Large intestine (tissue), 3 donors: ENCODE measurements at regions not wholly inside any gene's neighbourhood (a gene's known extent, or its start where the extent isn't known, plus 50 kb on each side); places are given as distances from the start of the nearest gene placed in this dataset.

Experiments
- DNase-seq, 2 donors: peaks; one replicate each; pipeline versions ENCODE4 v3.0.0 to v3.0.0-alpha.2; 2013
- H3K27ac ChIP-seq: one replicate; pipeline ENCODE4 v1.5.1; 2013; ENCODE audit warnings: low read length
- H3K27me3 ChIP-seq: 2 replicates; pipeline ENCODE4 v1.6.1; 2013; ENCODE audit warnings: low read length; ENCODE audit not compliant: control insufficient read depth, insufficient read depth
- H3K36me3 ChIP-seq: 2 replicates; pipeline ENCODE4 v1.6.1; 2013; ENCODE audit warnings: low read length; ENCODE audit not compliant: control insufficient read depth, insufficient read depth
- H3K4me1 ChIP-seq: one replicate; pipeline ENCODE4 v1.6.1; 2013; ENCODE audit warnings: low read length; ENCODE audit not compliant: control insufficient read depth, insufficient read depth
- H3K4me3 ChIP-seq: one replicate; pipeline ENCODE4 v1.5.1; 2013; ENCODE audit warnings: low read length
- H3K9me3 ChIP-seq: one replicate; pipeline ENCODE4 v1.6.1; 2013; ENCODE audit warnings: mild to moderate bottlenecking, low read depth, low read length, moderate library complexity; ENCODE audit not compliant: control insufficient read depth
- WGBS: methylation state at CpG from one replicate; pipeline ENCODE4 v1.1.5; 2013; ENCODE audit warnings: low lambda C conversion rate; ENCODE audit not compliant: insufficient coverage; 5-methylcytosine and 5-hydroxymethylcytosine counted together

DNA sequence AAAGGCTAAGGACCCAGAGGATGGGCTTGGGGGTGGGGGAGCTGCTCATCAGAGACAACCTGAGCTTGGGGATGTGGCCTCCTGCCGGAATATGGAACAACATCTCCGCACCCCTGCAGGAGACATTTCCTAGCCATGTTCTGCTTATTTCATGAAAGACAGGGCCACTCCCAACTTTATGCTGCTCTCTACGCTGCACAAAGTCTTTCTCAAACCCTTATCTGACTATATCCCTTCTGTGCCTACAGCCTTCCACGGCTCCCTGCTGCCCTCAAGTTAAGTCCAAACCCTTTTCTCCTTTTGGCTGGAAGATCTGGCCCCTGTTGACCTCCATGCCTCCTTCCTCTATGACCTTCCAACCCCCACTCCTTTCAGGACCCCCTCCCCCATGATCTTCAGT, 562.0 kb downstream of the MN1 start:
- H3K4me1 ChIP-seq: peaks cover 37% of the 10 kb centered on the region
- no peak overlapping the region for H3K4me3 ChIP-seq
- H3K9me3 ChIP-seq: no peaks in the 10 kb centered on the region
- H3K27ac ChIP-seq: no peak overlapping the region
- peak in 1 of 2 donors; percentile 32 for DNase-seq
- H3K36me3 ChIP-seq: no peaks in the 10 kb centered on the region
- H3K27me3 ChIP-seq: no peaks in the 10 kb centered on the region
- no CpG with 5 or more reads among the region's 4 CpGs for WGBS

DNA sequence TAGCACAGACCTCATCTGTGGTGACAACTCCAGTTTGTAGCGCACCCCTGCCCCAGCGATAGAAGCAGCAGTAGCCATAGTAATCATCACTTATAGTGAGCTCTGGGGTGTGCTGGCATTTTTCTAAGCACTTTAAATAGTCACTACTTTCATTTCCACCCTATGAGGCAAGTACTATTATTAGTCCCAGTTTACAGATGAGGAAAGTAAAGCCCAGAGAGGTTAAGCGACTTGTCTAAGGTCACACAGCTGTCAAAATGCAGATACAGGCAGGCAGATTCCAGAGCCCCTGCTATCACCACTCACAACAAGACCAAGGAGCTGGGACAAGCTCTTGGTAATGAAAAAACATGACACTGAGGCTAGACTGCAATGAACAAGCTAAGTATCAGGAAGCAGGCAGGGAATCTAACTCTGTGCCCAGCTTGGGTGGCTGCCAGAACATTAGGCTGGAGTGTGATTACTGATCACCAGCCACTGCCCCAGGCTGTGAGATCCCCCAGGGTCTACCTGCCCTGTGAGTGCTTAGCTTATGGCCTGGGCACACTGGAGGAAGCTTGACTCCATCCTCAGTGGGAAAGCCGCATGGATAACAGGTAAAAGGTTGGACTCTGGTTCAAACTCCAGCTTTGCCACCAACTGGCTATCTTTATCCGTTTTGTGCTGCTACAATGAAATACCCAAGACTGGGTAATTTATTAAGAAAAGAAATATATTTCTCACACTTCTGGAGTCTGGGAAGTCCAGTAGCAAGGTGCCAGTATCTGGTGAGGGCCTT, 561.1 kb downstream of the MN1 start:
- Histone ChIP-seq H3K9me3 (no peaks in the 10 kb centered on the region), H3K27ac (no peak overlapping the region), H3K27me3 (no peaks in the 10 kb centered on the region), H3K4me1 (peaks cover 37% of the 10 kb centered on the region), H3K4me3 (no peak overlapping the region), H3K36me3 (no peaks in the 10 kb centered on the region)
- WGBS: no CpG with 5 or more reads among the region's 5 CpGs
- DNase-seq: peak; percentile 67 to 84

- Histone ChIP-seq H3K27me3 (no peaks in the 10 kb centered on the region), H3K4me1 (peaks cover 37% of the 10 kb centered on the region), H3K36me3 (no peaks in the 10 kb centered on the region), H3K9me3 (no peaks in the 10 kb centered on the region), H3K4me3 (no peak overlapping the region), H3K27ac (peak overlapping the region; percentile 19)
- no CpG with 5 or more reads among the region's 8 CpGs for WGBS
- peak; percentile 33 to 59 for DNase-seq
Observed at GRCh38 chr22:27241430-27242321, 559.9 kb downstream of the MN1 start.

DNA sequence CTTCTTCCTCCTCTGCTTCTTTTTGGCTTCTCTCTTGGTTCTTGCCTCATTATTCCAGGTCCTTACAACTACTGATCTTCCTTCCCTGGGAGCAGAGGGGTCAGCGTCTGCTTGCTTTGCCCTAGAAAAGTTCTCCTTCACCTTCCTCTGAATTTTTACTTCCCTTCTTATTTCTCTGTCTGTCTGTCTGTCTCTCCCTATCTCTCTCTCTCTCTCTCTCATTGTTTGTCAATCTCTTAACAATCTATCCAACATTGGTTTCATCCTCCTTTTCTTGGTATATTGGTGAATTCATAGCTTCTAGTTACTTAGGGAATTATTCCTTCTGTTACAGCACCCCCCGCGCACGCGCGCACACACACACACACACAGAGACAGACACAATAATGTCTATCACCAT, 559.1 kb downstream of the MN1 start:
- no peak for DNase-seq
- peak overlapping the region; percentile 19 for H3K27ac ChIP-seq
- no peaks in the 10 kb centered on the region for H3K9me3 ChIP-seq
- H3K27me3 ChIP-seq: no peaks in the 10 kb centered on the region
- no peak overlapping the region for H3K4me3 ChIP-seq
- WGBS: 78% methylated on average over 1 of the region's 6 CpGs
- H3K4me1 ChIP-seq: peaks cover 37% of the 10 kb centered on the region
- H3K36me3 ChIP-seq: no peaks in the 10 kb centered on the region

DNA sequence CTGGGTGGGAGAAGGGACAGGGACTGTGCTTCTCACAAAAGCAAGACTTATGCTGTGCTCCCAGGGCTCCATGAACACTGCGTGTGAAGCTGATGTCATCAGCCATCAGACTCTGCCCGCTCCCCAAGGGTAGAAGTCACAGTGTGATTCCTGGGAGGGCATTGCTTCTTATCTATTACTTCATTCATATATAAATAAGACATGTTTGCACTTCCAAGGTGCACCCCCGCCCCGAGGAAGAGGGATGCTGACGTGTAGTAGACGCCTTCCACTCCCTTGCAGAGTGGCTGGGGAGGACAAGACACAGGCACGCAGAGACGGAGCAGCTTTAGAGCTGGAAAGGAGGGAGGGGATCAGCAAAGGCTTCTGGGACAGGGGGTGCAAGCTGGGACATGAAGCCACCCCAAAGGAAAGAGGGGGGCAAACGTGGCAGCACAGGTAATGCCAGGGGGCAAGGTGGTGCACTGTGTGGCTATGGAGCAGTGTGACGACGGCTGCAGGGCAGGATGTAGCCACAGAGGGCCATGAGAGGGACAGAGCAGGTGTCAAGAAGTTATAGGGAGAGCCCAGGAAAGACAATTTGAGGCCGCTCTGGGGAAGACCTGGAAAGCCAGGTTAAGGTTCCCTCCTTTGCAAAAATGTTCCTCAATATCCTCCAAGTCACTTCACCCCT, 558.5 kb downstream of the MN1 start:
- no peak overlapping the region for H3K4me3 ChIP-seq
- peak overlapping the region; percentile 41 for H3K27ac ChIP-seq
- H3K36me3 ChIP-seq: no peaks in the 10 kb centered on the region
- no peaks in the 10 kb centered on the region for H3K27me3 ChIP-seq
- peaks cover 37% of the 10 kb centered on the region for H3K4me1 ChIP-seq
- no peaks in the 10 kb centered on the region for H3K9me3 ChIP-seq
- DNase-seq: peak; percentile 85 to 94
- 20% methylated on average over 2 of the region's 12 CpGs for WGBS

GRCh38 chr22:27244328-27244727, 557.2 kb downstream of the MN1 start:
- Histone ChIP-seq H3K9me3 (no peaks in the 10 kb centered on the region), H3K4me3 (no peak overlapping the region), H3K27ac (no peak overlapping the region), H3K4me1 (peaks cover 35% of the 10 kb centered on the region), H3K27me3 (no peaks in the 10 kb centered on the region), H3K36me3 (no peaks in the 10 kb centered on the region)
- no peak for DNase-seq
- no CpG with 5 or more reads among the region's 3 CpGs for whole genome bisulfite sequencing

DNA sequence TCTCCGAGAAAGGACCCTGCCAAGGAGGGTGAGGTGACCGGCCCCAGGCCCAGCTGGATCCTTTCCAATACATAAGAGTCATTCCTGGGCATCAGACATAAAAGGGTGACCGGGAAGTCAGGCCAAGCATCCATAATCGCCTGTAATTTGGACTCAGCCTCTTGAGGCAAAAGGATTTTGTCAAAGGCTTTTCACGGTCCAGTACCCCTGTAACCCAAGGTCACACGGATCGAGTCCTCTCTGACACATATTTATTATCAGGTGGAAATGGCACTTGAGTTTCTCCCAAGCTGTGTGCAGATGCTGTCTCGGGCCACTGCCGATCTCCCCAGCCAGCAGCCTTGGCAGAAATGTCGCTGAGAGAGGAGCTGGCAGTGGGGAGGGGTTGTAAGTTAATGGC, 556.5 kb downstream of the MN1 start:
- no peaks in the 10 kb centered on the region for H3K36me3 ChIP-seq
- H3K4me3 ChIP-seq: no peak overlapping the region
- no peaks in the 10 kb centered on the region for H3K27me3 ChIP-seq
- H3K27ac ChIP-seq: no peak overlapping the region
- DNase-seq: no peak
- no peaks in the 10 kb centered on the region for H3K9me3 ChIP-seq
- no CpG with 5 or more reads among the region's 10 CpGs for WGBS
- H3K4me1 ChIP-seq: peaks cover 31% of the 10 kb centered on the region

DNA sequence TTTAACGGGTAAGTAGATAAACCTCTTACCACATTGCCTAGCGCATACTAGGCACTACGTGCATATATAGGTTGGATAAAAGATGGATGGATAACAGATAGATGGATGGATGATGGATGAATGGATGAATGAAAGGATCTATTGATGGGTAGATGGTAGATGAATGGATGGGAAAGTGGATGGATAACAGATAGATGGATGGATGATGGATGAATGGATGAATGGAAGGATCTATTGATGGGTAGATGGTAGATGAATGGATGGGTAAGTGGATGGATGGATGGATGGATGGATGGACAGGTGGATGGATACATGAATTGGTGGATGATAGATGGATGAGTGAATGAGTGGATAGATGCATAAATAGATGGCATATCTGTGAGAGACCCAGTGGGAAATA, 555.0 kb downstream of the MN1 start:
- Histone ChIP-seq H3K27me3 (no peaks in the 10 kb centered on the region), H3K9me3 (no peaks in the 10 kb centered on the region), H3K36me3 (no peaks in the 10 kb centered on the region), H3K4me3 (no peak overlapping the region), H3K27ac (no peak overlapping the region), H3K4me1 (peaks cover 21% of the 10 kb centered on the region)
- no peak for DNase-seq
- WGBS: no CpG with 5 or more reads among the region's 3 CpGs

DNA sequence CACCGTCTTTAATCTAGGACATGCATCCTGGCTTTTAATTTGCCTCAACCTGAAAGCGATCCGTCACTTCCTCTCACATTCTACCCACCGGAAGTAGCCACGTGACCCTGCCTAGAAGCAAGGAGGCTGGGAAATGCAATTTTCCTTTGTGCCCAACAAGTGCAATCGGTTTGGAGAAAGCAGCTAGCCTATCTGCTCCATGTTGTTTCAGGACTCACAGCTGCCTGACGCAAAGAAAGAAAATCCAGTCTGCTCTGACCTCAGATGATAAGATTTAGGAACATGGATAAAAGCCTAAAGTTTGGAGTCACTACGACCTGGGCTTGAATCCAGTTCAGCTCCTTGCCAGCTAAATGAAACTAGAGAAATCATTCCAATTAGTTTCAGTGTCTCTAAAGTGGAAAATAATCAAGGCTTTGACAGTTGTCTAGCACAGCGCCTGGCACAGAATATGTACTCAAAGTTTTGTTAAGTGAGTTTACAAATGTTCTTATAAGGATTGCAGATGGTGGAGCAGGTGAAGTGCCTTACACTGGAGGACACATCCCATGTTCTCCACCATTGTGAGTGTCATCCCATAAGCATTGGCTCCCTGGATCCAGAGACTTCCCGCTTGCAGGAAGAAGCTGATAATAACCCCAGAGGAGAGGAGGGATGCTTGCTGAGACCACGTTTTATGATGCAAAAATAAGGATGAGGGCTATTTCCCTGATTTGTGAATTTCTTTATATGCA, 553.7 kb downstream of the MN1 start:
- WGBS: 80% methylated on average over 2 of the region's 11 CpGs
- no peak overlapping the region for H3K27ac ChIP-seq
- DNase-seq: no peak
- no peak overlapping the region for H3K4me3 ChIP-seq
- H3K4me1 ChIP-seq: peaks cover 8% of the 10 kb centered on the region
- H3K36me3 ChIP-seq: no peaks in the 10 kb centered on the region
- H3K9me3 ChIP-seq: no peaks in the 10 kb centered on the region
- no peaks in the 10 kb centered on the region for H3K27me3 ChIP-seq

- H3K4me3 ChIP-seq: no peak overlapping the region
- H3K27me3 ChIP-seq: no peaks in the 10 kb centered on the region
- no peaks in the 10 kb centered on the region for H3K9me3 ChIP-seq
- WGBS: no CpG with 5 or more reads among the region's 5 CpGs
- no peak overlapping the region for H3K27ac ChIP-seq
- no peak for DNase-seq
- H3K36me3 ChIP-seq: no peaks in the 10 kb centered on the region
- H3K4me1 ChIP-seq: no peaks in the 10 kb centered on the region
Observed at GRCh38 chr22:27250418-27250817, 551.1 kb downstream of the MN1 start.
